CD4-positive, alpha-beta T cell treated with Interleukin-6 at 100 ng/mL for 8 hours (primary cell): ENCODE measurements at regions not wholly inside any gene's neighbourhood (a gene's known extent, or its start where the extent isn't known, plus 50 kb on each side); places are given as distances from the start of the nearest gene placed in this dataset.
"Not testable (repeated sequence)": the region's sequence is repeated elsewhere in the genome, so short reads cannot be mapped to it uniquely, and the experiment has no call there.

Experiments used
- DNase-seq: peaks from one replicate; pipeline ENCODE4 v3.0.0-alpha.2; 2020; ENCODE audit warnings: mixed read lengths, low spot score

DNA sequence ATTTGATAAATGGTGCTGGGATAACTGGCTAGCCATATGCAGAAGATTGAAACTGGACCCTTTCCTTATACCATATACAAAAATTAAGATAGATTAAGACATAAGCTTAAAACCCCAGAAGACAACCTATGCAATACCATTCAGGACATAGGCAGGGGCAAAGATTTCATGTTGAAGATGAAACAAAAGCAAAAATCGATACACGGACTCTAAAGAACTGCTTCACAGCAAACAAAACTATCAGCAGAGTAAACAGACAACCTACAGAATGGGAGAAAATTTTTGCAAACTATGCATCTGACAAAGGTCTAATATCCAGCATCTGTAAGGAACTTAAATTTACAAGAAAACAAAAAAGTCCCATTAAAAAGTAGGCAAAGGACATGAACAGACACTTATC lies 255.9 kb downstream of the TINAG start:
- DNase-seq = not testable (repeated sequence)

GRCh38 chr6:54574671-54575070 lies 266.4 kb downstream of the TINAG start:
- DNase-seq = no peak

- DNase-seq = no peak
These were observed 268.3 kb upstream of the FAM83B start for GRCh38 chr6:54578261-54578660.

DNA sequence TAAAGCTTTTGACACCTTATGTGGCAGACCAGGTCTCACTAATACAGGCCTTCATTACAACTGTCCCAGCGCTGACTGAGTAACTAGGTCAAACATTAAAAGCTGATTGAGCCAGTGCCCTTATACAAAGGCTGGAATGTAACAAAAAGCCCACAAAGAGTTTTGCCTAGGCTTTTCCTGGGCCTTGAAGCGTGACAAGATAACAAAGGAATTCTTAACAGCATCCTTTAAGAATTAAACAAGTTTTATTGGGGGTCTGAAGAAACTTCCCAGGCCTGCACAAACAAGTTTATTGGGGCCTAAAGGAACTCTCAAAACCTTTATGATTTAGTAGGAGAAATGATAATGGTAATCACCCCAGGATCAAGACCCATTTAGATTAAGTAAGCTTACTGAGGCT lies 267.6 kb upstream of the FAM83B start:
- DNase-seq = no peak

- DNase-seq = no peak
These were observed 260.3 kb upstream of the FAM83B start for GRCh38 chr6:54586251-54586650.

DNA sequence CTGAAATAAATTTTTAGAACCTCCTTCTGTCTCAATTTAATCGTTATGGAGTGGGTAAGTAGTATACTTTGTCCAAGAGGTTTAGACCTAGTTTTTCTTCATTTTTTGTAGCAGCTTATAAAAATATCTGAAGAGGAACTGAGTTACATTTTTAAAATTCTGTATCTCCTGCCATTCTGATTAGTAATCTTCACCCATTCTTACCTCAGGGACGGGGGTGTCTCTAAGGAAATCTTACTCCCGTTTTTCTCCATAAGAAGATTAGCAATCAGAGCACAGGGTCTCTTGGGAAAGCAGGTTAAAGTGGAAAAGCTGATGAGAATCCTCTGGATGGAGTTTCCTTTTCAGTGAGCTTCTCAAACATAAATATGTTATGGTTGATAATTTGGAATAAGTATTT lies 259.3 kb upstream of the FAM83B start:
- no peak for DNase-seq

- DNase-seq = no peak
These were observed 258.4 kb upstream of the FAM83B start for GRCh38 chr6:54588176-54588575.

- DNase-seq = no peak
These were observed 250.7 kb upstream of the FAM83B start for GRCh38 chr6:54595844-54596243.

DNA sequence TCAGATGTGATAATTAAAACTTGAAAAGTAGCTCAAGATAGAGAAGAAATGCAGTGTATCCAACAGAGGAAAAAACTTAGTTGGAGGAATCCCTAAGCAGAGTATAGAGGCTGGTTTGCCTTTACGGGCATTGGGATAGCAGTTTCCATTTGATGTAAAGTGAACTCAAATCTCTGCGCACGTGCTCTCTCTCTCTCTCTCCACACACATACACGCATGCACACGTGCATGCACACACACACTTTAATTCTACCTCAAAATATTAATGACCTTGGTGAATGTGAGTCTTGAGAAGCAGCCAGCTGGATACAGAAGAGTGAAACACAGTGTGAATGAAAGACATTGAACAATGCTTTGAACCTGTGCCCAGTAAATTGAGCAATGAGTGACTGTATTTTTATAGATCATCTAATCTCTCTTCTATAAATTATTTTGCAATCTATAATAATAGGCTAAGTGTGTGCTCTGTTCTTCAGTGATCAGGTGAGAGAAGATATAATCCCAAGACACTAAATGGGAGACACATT lies 247.7 kb upstream of the FAM83B start:
- no peak for DNase-seq

DNA sequence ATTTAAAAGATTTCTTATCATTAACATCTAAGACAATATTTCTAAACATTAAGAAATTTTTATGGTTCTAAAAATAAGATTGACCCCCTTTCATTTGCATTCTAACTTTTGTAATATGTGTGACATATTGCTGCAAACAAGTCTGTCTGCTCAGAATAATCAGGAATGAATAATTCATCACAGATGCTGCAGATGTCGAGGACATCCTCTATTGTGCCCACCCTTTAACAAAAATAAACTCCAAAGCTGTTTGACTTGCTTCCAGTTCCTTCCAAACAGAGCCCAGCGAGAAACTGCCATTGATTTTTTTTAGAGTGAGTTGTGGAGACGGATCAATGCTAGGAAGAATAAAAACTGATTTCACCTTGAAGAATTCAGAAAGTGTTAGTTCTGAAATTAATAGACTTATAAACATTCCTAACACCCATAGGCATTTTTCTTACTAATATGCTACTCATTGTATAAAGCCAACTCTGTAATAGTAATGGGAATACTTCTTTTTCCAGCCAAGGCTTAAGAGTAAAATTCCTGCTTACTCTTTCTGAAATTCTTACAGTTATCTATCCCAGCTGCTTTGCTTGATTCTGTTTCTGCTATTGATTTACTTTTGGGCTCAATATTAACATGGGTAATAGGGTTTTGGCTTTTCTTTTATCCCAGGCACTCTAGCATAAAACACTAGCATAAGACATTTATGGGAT lies 244.8 kb upstream of the FAM83B start:
- no peak for DNase-seq

DNA sequence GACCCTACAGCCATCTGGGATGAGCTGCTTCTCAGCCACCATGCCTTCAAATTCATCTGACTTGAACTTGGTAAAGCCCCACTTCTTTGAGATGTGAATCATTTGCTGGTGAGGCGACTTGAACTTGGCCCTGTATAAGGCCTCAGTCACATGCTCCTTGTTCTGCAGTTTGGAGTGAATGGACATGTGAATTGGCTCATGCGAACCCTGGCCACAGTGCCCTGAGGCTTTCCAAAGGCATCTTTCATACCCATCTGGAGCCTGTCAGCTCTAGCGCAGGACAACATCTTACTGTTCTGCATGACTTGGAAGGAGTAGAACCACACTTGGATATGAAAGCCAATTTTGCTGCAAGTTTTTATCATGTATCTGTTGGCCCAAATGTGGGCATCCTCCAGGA lies 244.0 kb upstream of the FAM83B start:
- no peak for DNase-seq

GRCh38 chr6:54609981-54610380 lies 236.6 kb upstream of the FAM83B start:
- no peak for DNase-seq

DNA sequence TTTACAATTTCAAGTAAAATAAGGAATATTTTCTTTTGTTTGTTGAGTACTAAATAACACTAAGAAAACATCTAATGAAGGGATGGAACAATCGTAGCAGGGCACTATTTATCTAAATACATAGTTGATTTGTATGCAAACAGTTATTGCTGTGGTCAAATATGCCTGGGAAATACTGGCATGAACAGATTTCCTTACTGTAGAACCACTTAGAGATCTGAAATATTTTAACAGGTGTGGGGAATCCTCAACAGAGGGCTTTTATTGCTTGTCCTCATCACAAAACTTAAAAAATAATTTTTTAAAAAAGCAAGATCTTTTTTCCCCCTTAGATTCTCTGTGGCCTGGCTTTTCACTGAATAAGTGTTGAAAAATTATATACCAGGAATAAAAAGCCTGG lies 233.0 kb upstream of the FAM83B start:
- no peak for DNase-seq

DNA sequence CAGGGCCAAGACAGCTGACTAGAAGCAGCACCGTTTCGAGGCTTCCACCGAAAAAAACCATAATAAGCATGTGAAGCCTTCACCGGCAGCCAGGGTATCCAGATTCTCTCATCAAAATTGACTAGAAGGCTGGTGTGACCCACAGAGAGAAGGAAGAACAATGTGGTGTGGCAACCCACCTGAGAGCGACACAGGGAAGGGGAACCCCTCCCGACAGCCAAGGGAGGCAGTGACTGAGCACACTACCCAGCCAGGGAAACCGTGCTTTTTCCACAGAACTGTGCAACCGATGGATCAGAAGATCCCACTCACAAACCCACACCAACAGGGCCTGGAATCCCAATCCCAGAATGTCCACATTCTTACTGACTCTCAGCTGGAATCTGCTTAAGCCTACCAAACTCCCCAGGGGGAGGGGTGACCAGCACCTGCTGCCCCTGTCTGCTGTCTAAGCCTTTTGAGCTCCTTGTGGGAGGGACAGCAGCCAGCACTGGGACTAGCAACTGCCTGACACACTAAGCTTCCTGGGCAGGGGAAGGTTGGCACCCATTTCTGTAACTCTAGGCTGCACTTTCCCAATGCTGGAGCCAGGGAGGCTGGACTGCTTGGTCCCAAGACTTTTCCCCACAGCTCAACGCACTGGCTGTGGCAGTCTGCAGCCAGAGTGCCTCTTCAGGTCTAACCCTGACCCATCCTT lies 231.9 kb upstream of the FAM83B start:
- no peak for DNase-seq

DNA sequence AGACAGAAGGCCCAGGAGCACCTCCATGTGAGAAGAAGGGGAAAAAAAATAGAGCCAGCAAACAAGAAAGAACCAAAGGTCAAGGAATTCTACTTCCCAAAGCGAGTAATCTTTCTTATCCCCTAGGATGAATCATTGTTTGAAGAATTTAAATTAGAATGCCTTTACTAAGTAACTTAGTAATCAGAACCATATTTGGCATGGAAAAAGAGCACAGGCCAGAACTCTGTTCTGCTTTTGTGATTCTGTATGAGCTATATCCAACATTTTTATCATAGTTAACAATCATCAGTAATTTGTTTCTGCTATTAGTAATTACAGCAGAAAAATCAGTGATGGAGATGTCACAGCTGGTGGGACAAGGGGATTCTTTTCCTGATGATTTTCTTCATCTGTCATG lies 228.8 kb upstream of the FAM83B start:
- DNase-seq = no peak

- DNase-seq = no peak
These were observed 228.0 kb upstream of the FAM83B start for GRCh38 chr6:54618572-54618971.

GRCh38 chr6:54619102-54619501 lies 227.5 kb upstream of the FAM83B start:
- no peak for DNase-seq

GRCh38 chr6:54621285-54621684 lies 225.3 kb upstream of the FAM83B start:
- DNase-seq = no peak

GRCh38 chr6:54624216-54624615 lies 222.4 kb upstream of the FAM83B start:
- no peak for DNase-seq

DNA sequence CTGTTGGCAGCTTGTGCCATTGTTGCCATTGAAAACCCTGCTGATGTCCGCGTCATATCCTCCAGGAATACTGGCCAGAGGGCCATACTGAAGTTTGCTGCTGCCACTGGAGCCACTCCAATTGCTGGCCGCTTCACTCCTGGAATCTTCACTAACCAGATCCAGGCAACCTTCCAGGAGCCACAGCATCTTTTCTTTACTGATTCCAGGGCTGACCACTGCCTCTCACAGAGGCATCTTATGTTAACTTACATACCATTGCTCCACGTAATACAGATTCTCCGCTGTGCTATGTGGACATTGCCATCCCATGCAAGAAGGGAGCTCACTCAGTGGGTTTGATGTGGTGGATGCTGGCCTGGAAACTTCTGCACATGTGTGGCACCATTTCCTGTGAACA lies 221.8 kb upstream of the FAM83B start:
- DNase-seq = no peak

DNA sequence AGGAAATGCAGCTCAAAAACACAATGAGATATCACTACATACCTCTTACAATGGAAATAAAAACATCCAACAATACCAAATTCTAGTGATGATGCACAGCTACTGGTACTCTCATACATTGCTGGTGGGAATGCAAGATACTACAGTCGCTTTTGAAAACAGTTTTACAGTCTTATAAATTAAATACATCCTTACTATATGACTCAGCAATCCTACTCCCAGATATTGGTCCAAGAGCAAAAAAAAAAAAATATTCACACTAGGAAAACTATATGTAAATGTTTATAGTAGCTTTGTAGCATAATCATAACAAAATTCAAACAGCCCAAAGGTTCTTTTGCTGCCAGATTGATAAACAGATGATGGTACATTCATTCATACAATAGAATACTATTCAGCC lies 217.4 kb upstream of the FAM83B start:
- no peak for DNase-seq

- no peak for DNase-seq
These were observed 213.5 kb upstream of the FAM83B start for GRCh38 chr6:54632984-54633565.

DNA sequence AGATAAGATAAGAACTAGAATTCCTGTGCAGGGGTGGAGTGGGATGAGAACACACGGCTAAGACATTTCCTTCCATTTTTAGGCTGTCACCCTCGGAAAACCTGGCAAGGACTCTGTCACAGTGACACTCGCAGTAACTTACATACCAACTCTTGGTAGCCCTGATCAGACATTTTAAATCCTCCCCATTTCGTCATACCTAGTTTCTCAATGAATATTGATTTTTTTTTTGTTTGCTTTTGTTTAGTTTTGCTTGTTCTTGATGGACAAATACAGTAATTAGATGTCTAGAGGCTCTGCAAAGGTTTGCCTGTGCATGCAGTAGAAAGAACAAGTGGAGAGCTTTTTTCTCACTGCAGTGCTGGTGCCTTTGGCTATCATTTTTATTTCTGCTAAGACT lies 213.0 kb upstream of the FAM83B start:
- DNase-seq = no peak
